Dendritic cell treated with granulocyte-macrophage colony-stimulating factor and Interleukin-4, amounts not matched to agents 40 ng/mL and 50 ng/mL, for 4 days (primary cell): ENCODE measurements at regions not wholly inside any gene's neighbourhood (a gene's known extent, or its start where the extent isn't known, plus 50 kb on each side); places are given as distances from the start of the nearest gene placed in this dataset.

Experiments used
- H3K27ac Mint-ChIP-seq: one replicate; pipeline ENCODE4 v1.8.0; 2022; ENCODE audit warnings: mild to moderate bottlenecking, mixed read lengths
- H3K27me3 Mint-ChIP-seq: one replicate; pipeline ENCODE4 v1.8.0; 2022; ENCODE audit warnings: mild to moderate bottlenecking, mixed read lengths
- H3K36me3 Mint-ChIP-seq: one replicate; pipeline ENCODE4 v1.8.0; 2022; ENCODE audit warnings: low read depth, mixed read lengths
- H3K4me1 Mint-ChIP-seq: one replicate; pipeline ENCODE4 v1.8.0; 2022; ENCODE audit warnings: low read depth, mixed read lengths
- H3K4me3 Mint-ChIP-seq: one replicate; pipeline ENCODE4 v1.8.0; 2022; ENCODE audit warnings: mild to moderate bottlenecking, moderate library complexity, mixed read lengths
- H3K9me3 Mint-ChIP-seq: one replicate; pipeline ENCODE4 v1.8.0; 2022; ENCODE audit warnings: mixed read lengths
- intact Hi-C: fragments of 100-400 bp; cut with micrococcal nuclease; formaldehyde crosslinking; loops from one replicate; pipeline ENCODE4 v1.15.0; 2022

- H3K9me3 Mint-ChIP-seq, result peaks cover 22% of the 10 kb centered on the region
- H3K4me1 Mint-ChIP-seq, result no peaks in the 10 kb centered on the region
- H3K36me3 Mint-ChIP-seq, result no peaks in the 10 kb centered on the region
- intact Hi-C loops, result no loop called here
- H3K4me3 Mint-ChIP-seq, result no peak overlapping the region
- H3K27ac Mint-ChIP-seq, result no peak overlapping the region
- no peaks in the 10 kb centered on the region for H3K27me3 Mint-ChIP-seq
These were observed 208.5 kb upstream of the FAT1 start for GRCh38 chr4:186932196-186932595.

DNA sequence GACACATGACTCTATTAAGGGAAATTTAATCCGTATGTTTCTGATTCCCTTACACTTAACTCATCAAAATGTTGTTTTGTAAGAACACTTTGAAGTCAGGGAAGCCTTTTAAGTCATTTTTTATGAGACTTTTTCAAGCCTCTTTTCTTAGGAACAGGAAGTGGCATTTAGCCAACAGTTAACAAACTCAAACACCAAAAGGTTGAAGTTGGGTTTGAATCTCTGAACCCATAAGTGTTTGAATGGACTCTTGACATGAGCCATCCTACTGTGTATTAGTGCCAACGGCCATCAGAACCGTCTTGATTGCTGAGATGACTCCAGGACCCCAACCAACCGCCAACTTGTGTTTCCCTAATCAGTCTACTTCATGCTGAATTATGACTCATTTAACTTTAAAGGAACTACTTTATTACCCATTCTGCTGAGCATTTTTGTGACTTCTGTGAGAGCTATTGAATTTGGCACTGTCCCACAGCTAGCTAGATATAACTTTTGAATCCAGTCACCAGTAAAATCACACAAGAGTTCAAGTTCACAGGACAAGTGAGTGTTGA lies 209.1 kb upstream of the FAT1 start:
- intact Hi-C loops, result no loop called here
- no peaks in the 10 kb centered on the region for H3K4me1 Mint-ChIP-seq
- H3K9me3 Mint-ChIP-seq, result peaks cover 22% of the 10 kb centered on the region
- H3K27me3 Mint-ChIP-seq, result no peaks in the 10 kb centered on the region
- no peak overlapping the region for H3K27ac Mint-ChIP-seq
- no peak overlapping the region for H3K4me3 Mint-ChIP-seq
- no peaks in the 10 kb centered on the region for H3K36me3 Mint-ChIP-seq

GRCh38 chr4:186934244-186934643 lies 210.6 kb upstream of the FAT1 start:
- Mint-ChIP-seq H3K4me3 (no peak overlapping the region), H3K36me3 (no peaks in the 10 kb centered on the region)

GRCh38 chr4:186934841-186935443 lies 211.3 kb upstream of the FAT1 start:
- H3K4me3 Mint-ChIP-seq, result no peak overlapping the region
- H3K27me3 Mint-ChIP-seq, result no peaks in the 10 kb centered on the region
- H3K4me1 Mint-ChIP-seq, result no peaks in the 10 kb centered on the region
- no peaks in the 10 kb centered on the region for H3K36me3 Mint-ChIP-seq
- intact Hi-C loops, result no loop called here
- H3K27ac Mint-ChIP-seq, result no peak overlapping the region
- H3K9me3 Mint-ChIP-seq, result peaks cover 19% of the 10 kb centered on the region

More at GRCh38 chr4:186934244-186934643, 210.6 kb upstream of the FAT1 start:
- no peaks in the 10 kb centered on the region for H3K27me3 Mint-ChIP-seq
- H3K9me3 Mint-ChIP-seq, result peaks cover 22% of the 10 kb centered on the region
- intact Hi-C loops, result no loop called here
- H3K27ac Mint-ChIP-seq, result no peak overlapping the region
- H3K4me1 Mint-ChIP-seq, result no peaks in the 10 kb centered on the region

GRCh38 chr4:186935901-186936300 lies 212.2 kb upstream of the FAT1 start:
- H3K9me3 Mint-ChIP-seq, result peaks cover 9% of the 10 kb centered on the region
- no peaks in the 10 kb centered on the region for H3K27me3 Mint-ChIP-seq
- no peaks in the 10 kb centered on the region for H3K4me1 Mint-ChIP-seq
- no peak overlapping the region for H3K27ac Mint-ChIP-seq
- no peak overlapping the region for H3K4me3 Mint-ChIP-seq
- no peaks in the 10 kb centered on the region for H3K36me3 Mint-ChIP-seq
- intact Hi-C loops, result no loop called here

DNA sequence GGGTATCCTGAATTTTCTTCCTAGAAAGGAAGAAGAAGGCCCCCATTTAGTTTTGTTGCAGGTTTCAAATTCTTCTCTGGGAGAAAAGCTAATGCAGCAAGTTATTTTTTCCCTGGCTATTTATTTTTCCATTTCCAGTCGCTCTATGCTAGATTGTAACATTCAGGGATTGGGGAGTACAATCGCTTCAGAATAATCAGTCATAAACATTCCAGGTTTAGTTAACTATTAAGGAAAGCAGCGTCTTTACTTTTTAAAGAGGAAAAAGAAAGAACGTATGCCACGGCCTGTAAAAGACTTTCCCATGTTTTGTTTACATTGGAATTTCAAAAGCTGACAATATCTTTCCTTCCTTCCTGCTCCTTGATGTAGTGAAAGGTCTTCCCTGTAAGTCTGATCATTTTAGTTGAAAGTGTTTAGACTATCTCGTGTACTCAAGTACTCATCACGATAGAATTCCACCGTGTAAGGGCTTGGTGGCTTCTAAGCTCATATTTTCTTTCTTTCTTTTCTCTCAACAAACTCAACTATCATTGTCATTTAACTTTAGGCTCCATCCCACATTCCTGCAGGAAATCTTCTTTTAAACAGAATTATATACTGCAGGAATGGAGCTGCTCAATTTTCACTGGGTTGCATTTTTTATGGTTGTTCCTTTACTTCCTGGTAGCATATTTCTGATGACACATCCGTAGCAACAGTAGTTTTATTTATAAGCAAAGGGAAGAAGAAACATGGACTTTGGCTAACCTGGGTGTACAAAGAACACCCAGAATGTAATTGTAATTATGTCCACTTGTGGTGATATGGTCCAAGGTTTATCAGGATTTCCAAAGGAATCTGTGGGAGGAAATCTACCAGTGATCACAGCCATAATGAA lies 213.1 kb upstream of the FAT1 start:
- H3K36me3 Mint-ChIP-seq, result no peaks in the 10 kb centered on the region
- no peak overlapping the region for H3K4me3 Mint-ChIP-seq
- intact Hi-C loops, result no loop called here
- H3K27ac Mint-ChIP-seq, result no peak overlapping the region
- H3K9me3 Mint-ChIP-seq, result peaks cover 8% of the 10 kb centered on the region
- no peaks in the 10 kb centered on the region for H3K4me1 Mint-ChIP-seq
- H3K27me3 Mint-ChIP-seq, result no peaks in the 10 kb centered on the region

GRCh38 chr4:186939226-186939625 lies 215.6 kb upstream of the FAT1 start:
- intact Hi-C loops, result no loop called here
- Mint-ChIP-seq H3K36me3 (no peaks in the 10 kb centered on the region), H3K4me1 (no peaks in the 10 kb centered on the region), H3K27ac (no peak overlapping the region), H3K4me3 (no peak overlapping the region), H3K27me3 (no peaks in the 10 kb centered on the region), H3K9me3 (peaks cover 2% of the 10 kb centered on the region)

DNA sequence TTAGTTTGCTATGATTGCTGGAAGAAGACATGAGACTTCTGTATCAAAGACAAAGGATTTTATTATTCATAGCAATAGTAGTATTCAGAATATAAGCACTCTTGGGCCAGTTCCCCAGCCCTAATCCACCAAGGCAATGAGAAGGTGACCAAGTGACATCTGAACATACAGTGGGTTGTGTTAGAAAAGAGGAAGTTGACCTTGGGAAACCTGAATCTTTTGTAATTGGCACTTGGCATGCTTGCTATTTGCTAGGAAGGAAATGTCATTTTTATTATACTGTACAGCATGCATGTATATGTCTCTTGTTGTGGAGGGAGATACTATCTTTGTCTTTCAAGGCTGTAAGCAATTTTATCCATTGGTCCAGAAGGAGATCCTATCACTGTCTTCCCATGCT lies 216.1 kb upstream of the FAT1 start:
- Mint-ChIP-seq H3K36me3 (no peaks in the 10 kb centered on the region), H3K27me3 (no peaks in the 10 kb centered on the region), H3K9me3 (no peaks in the 10 kb centered on the region), H3K27ac (no peak overlapping the region), H3K4me3 (no peak overlapping the region), H3K4me1 (no peaks in the 10 kb centered on the region)
- intact Hi-C loops, result no loop called here

DNA sequence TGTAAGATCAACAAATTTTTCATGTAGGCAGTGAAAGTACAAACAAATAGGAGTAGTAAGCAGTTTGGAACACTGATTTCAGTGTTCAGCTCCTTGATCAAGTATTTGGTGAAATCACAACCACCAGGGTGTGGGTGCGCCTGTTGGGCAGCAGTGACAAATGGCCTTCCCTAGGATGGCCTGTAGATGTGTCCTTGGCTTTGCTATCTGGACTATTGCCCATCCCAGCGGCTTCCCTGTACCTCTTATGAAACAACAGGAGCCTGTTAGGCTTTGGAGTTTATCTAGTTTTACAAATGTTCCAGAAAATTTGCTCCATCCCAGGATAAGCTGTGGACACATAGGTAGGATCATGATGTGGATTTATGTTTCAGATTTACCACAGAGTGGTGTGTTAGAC lies 216.8 kb upstream of the FAT1 start:
- no peaks in the 10 kb centered on the region for H3K27me3 Mint-ChIP-seq
- intact Hi-C loops, result no loop called here

DNA sequence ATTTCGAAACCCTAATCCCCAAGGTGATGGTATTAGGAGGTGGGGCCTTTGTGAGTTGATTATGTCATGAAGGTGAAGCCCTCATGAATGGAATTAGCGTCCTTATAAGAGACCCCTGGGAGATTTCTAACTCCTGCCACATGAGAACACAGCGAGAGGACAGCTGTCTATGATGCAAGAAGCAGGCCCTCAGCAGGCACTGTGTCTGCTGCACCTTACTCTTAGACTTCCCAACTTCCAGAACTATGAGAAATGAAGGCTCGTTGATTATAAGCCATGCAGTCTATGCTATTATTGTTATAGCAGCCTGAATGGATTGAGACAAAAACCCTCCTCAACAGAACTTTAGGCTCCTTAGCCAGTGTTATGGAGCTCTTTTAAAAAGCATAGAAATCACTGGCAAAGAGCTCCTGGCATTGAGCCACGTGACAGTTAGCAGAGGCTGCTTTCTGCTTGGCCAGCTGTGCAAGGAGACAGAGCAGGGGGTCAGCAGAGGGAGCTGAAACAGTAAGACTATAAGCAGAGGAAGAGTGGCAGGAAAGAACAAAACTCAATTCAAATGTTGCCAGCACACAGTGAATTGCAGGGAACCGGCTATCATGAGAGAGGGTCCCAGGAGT lies 219.2 kb upstream of the FAT1 start:
- Mint-ChIP-seq H3K36me3 (no peaks in the 10 kb centered on the region), H3K9me3 (no peaks in the 10 kb centered on the region), H3K4me1 (no peaks in the 10 kb centered on the region), H3K4me3 (no peak overlapping the region), H3K27me3 (no peaks in the 10 kb centered on the region), H3K27ac (no peak overlapping the region)
- intact Hi-C loops, result no loop called here

More for the DNA sequence above, 216.8 kb upstream of the FAT1 start:
- H3K36me3 Mint-ChIP-seq, result no peaks in the 10 kb centered on the region
- H3K4me1 Mint-ChIP-seq, result no peaks in the 10 kb centered on the region
- no peak overlapping the region for H3K4me3 Mint-ChIP-seq
- H3K9me3 Mint-ChIP-seq, result no peaks in the 10 kb centered on the region
- no peak overlapping the region for H3K27ac Mint-ChIP-seq

DNA sequence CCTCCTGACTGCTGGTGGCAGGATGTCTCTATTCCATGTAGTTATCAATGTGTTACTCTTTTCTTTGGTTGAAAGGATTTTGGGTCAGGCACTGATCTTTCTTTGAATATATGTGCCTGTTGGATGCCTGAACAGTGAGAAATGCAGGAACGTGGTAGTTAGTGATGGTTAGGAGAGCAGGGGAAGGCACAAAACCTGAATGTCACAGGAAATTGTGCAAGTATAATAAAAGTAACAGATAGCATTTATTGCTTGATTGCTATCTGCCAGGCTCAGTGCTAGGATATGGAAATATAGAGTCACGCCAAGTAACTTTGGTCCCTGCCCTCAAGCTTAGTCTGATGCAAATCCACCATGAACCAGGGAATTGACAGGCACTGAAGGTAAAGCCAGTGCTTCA lies 219.8 kb upstream of the FAT1 start:
- Mint-ChIP-seq H3K4me3 (no peak overlapping the region), H3K9me3 (no peaks in the 10 kb centered on the region), H3K27ac (no peak overlapping the region), H3K4me1 (no peaks in the 10 kb centered on the region), H3K27me3 (no peaks in the 10 kb centered on the region), H3K36me3 (no peaks in the 10 kb centered on the region)
- intact Hi-C loops, result no loop called here

GRCh38 chr4:186946136-186946535 lies 222.5 kb upstream of the FAT1 start:
- Mint-ChIP-seq H3K27me3 (no peaks in the 10 kb centered on the region), H3K9me3 (no peaks in the 10 kb centered on the region), H3K27ac (no peak overlapping the region), H3K4me1 (no peaks in the 10 kb centered on the region), H3K36me3 (no peaks in the 10 kb centered on the region), H3K4me3 (no peak overlapping the region)
- intact Hi-C loops, result no loop called here

DNA sequence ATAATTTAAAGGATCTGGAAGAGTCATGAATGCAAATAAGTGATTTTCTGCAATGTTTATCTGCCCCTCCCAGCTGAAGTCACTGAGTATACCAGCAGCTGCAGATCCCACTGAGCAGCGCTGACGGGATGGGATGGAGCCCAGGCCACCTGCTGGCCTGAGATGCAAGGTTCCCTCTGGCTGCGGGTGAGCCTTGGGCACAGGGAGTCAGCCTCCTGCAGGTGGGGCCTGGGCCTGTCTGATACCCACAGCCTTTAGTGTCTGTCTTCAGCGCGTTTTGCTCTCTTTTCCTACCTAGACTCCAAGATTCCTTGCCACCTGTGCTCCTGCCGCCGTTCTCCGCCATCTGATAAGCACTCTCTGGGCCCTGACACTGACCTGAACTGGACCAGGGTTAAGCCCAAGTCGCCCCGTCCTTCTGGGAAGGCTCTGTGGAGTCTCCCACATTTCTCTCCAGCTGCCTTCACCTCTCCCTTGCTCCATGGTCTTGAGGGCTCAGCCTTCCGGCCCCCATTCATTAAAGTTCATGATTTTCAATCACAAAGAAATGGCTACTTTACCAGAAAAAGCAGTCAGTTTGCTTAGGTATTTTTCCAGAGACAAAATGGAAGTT lies 223.1 kb upstream of the FAT1 start:
- H3K9me3 Mint-ChIP-seq, result no peaks in the 10 kb centered on the region
- no peaks in the 10 kb centered on the region for H3K4me1 Mint-ChIP-seq
- H3K27ac Mint-ChIP-seq, result no peak overlapping the region
- no peak overlapping the region for H3K4me3 Mint-ChIP-seq
- intact Hi-C loops, result no loop called here
- no peaks in the 10 kb centered on the region for H3K27me3 Mint-ChIP-seq
- no peaks in the 10 kb centered on the region for H3K36me3 Mint-ChIP-seq
